NCI-H345 treated with DMSO at 0.1 percent for 48 hours (cell line): ENCODE measurements at regions not wholly inside any gene's neighbourhood (a gene's known extent, or its start where the extent isn't known, plus 50 kb on each side); places are given as distances from the start of the nearest gene placed in this dataset.
"Not testable (repeated sequence)": the region's sequence is repeated elsewhere in the genome, so short reads cannot be mapped to it uniquely, and the experiment has no call there.

Experiments
- DNase-seq: peaks from one replicate; lab custom pipeline; 2025; ENCODE audit not compliant: unreplicated experiment; lab: John Stamatoyannopoulos, UW

DNA sequence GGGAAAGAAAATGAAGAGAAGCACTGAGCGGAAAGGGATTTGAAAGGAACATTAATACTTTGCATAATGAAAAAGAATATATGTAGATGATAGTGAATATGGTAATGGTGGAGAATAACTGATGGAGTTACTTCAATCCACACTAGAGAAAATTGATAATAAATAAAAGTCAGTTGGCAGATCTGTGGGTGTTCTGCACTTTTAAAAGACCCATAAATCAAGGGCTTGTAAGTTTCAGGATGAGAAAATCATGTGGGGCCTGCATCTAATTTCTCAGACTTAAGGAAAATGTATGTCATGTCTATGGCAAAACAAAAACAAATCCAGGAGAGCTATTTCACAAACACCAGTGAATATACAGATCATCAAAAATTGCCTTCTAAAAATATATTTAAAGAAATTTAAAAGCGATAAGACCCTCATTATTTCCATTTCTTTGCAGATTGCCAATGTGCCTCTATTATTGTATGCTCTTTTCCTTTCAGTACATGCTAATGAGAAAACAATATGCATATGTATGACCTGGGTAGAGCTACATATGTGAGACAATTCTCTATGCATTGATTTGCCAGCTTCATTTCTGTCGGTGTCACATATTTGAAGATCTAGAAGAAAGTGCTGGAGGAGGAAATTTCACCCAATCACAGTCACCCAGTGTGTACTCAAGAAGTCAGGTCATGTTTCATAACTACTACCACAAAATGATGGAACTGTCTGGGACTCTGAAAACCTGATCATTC, 269.9 kb upstream of the PDZRN3 start:
- no peak for DNase-seq

DNA sequence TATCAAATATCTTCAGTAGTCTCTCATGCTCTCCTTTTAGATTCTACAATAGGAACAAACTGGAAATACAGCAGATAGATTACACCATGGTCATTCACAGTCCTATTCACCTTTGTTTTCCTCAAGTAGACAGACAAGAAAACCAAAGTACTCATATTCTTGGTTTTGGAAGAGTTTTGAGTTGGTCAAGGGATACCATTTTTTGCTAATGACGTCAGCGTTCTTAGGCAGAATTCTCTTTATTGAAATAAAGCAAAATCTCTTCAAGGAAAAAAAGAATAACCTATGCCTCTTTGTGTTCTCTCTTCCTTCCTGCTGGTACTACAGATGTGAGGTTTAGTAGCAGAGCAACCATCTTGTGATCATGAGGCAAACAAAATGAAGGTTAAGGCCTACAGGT, 268.3 kb upstream of the PDZRN3 start:
- DNase-seq = no peak

DNA sequence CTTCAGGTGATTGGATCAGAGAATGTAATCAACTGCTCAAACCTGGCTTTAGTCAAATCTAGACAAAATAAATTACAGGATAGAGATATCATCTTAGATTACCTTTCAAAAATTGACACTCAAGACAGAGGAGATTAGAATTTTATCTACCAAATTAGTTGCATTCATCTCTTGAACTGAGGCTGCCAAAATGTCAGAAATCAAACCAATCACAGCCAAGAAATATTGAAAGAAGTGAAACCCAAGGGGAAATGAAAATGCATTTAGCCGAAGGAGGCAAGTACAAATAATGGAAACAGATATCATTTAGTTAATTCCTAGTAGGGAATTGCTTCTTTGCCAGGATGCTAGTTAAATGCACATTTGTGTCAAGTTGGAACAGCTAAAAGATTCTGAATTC, 261.1 kb upstream of the PDZRN3 start:
- DNase-seq = no peak

DNA sequence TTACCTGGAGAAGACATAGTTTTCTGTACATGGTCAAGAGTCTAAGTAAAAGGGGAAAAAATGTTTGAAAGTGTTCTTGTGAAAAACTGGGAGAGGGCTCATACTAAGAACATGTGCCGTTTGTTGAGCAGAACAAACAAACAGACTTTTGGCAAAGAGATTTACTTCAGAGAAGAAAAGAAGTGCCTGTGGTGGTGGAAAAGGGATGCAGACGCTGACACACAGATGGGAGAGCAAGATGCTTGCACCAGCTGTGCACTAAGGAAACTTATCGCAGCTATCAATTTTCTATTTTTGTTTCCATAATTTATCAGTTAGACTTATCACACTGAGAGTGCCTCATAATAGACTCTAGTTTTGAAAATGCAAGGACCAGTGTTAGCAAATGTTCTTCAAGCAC, 259.6 kb upstream of the PDZRN3 start:
- DNase-seq = no peak

DNA sequence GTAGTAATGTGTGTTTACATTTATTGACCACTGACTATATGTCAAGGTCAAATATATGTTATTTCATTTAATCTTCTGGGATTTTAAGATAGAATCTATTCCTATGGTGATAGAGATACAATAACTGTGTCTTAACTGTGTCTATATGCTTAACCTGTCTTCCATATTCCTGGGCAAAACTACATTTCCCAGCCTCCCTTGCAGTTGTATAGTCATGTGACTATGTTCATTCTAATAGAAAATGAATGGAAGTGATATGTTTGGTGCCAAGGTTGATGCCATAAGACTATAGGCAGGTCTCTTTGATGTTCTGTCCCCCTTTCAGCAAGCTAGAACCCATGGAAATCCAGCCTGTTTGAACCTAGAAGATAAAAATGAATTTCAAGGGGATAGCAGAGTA, 258.8 kb upstream of the PDZRN3 start:
- no peak for DNase-seq

DNA sequence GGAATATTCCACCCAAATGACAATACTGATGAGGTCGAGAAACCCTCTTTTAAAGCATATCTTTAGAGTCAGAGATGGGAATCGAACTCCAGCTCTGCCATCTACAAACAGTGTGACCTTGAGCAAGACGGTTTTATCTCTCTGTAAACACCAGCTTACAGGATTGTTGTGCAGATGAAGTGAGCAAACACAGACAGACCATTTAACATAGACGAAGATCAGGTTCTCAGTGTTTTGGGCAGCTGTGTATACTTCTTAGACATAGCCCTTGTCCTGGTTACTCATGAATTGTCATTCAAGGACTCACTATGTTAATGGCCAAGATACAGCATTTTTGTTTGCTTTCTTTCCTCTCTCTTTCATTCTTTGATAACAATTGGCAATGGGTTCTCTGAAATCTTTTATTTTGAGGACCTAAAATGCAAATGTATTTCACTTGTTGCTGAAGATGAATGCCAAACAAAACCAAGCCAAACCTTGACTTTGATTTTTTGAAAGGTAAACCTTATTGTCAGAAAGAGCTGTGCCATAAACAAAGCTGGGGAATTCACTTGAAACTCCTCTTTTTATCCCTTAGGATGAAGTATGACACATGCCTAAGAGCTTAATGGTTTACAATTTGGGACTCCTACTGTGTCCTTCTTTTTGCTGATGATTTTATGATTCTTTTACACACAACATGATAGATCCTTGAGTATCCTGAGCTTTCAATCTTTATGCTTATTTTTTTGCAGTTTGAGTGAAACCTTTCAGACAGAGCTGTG, 250.0 kb upstream of the PDZRN3 start:
- peak; percentile 87 for DNase-seq

DNA sequence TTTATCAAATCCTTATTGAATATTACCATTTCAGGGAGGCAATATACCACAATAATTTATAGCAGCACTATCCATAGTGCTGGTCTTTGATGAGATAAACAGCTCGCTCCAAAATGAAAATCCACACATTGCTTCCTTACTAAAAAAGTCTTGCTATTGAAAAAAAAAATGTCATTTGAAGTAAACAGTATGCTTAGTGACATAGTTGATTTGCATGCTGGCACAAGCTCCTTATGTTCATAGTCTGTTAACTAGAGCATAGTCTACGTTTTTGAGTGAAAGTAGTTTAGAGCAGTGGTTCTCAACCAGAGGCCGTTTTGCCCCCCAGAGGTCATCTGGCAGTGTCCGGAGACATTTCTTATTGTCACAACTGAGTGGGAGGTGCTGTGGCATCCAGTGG, 249.4 kb upstream of the PDZRN3 start:
- no peak for DNase-seq

DNA sequence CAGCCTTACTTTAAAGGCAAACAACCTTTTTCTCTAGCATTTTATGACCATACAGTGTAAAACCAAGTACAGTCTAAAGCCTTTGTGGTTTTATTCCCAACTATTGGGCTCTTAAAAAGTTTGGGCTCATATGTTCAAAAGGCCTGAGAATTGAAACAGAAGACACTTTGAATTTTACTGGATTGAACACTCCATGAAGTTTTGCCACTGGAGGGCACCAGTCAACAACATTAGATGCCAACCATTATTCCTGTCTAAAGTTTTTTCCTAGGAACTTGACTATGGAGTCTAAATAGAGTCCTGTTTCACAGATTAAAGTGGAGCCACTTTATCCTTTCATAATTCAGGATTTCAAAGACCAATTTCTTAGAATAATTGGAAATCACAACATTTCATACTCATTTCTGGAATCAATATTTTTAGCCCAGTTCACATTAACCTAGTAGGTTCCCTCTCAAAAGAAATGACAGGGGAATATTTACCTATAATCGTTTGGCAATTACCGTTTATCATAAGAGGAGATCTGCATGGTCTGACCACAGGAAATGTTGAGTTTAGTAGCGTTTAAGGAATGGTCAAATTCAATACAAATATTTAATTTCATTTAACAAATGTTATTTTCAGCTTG, 244.1 kb upstream of the PDZRN3 start:
- peak; percentile 33 for DNase-seq

DNA sequence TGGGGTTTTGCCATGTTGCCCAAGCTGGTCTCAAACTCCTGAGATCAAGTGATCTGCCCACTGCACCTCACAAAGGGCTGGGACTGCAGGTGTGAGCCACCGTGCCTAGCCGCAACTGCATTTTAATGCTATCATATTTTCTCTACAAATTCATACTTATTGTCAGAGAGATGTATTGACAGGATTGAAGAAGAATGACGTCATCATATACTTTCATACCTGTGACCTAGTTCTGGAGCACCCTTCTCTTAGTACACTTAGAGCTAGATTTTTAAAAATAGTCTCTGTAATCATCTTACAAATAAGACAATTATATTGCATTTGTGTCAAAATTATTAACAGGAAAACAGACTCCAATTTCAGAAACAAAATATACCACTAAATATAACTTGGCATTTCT, 242.8 kb upstream of the PDZRN3 start:
- no peak for DNase-seq

DNA sequence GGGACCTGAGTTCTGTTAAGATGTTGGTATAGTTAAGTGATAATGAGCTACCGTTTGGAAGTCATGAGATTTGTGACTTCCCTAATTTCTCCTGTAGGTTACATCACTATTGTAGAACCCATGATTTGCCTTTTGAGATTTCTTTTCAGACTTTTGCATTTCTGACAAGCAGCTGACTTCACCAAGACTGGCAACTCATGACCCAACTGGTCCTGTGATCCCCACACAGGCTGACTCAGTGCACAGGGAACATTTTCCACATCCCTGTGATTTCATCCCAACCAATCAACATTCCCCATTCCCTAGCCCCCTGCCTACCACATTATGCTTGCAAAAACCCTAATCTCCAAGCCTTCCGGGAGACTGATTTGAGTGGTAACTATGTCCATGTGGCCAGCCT, 242.1 kb upstream of the PDZRN3 start:
- no peak for DNase-seq

DNA sequence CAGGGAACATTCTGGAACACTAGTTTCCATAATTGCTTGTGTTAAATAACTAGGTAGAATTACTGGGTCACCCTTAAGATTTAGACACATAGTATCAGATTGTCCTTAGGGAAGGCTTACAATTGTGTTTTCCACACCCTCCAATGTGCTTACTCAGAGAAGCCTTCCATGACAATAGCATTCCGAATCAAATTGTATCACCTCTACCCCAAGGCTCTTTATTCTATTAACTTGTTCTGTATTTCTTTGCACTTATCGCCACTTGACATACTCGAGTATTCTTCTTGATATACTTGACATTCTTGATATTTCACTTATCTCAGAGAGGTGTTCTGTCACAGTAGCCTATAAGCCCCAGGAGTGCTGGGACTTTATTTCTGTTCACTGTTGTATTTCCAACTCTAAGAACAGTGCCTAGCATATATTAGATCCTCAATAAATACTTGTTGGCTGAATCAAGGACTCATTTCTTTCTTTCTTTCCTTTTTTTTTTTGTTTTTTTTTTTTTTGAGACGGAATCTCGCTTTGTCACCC, 238.9 kb upstream of the PDZRN3 start:
- no peak for DNase-seq

DNA sequence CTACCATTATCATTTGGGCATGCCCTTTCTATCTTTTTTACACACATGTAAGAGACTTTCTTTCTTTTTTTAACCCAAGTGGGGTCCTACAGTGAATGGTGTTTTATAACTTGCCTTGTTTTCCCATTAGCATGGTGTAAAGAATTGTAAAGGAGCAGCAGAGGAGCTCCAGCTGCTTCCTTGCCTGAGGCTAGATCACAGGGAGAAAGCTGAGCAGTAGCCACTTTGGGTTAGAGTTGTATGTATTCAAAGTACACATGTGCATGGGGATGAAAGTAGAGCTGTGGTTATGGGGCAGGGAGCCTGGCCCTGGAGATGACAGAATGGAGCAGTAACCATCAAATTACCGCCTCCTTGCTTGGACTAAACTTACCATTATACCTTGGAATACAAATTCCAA, 231.1 kb upstream of the PDZRN3 start:
- no peak for DNase-seq

DNA sequence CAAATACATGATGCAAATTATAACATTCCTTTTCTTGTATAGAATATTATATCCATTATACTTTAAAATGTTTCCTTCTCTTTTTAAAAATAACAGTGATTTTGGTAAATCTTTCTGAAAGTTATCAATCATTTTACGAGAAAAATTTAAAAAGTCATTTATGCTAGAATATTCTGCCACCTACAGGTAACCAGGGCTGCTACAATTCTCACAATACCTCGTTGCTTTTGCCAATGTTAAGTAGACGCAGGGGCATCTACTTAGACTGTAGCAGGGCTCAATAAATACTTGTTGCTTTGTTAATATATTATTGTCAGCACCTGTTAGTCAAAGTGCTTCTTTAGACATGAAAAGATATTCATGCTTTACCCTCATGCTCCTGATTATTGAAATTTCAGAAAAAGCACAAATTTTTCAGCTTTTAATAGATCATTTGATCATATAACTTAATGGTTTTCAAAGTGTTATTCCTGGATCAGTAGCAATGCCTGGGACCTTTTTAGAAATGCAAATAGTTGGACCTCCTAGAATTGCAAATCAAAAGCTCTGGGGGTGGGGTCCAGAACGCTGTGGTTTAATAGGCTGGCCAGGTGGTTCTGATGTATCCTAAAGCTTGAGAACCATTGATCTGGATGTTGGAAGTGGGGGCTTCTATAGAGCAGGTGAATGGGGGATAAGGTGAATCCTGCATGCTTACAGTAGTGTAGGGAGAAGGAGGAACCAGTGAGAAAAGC, 223.6 kb upstream of the PDZRN3 start:
- DNase-seq = no peak

DNA sequence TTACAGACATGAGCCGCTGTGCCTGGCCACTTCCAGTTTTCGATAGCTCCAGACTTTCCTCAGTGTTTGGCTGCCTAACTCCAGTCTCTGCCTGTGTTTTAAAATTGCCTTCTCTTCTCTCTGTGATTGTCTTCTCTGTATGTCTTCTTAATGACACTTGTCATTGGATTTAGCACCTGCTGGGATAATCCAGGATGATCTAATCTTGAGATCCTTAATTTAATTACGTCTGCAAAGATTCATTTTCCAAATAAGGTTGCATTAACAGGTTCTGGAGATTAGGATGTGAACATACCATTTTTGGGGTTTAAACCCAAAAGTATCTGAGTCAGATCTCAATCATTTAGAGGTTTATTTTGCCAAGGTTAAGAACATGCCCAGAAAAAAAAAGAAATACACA, 222.2 kb upstream of the PDZRN3 start:
- DNase-seq = no peak

DNA sequence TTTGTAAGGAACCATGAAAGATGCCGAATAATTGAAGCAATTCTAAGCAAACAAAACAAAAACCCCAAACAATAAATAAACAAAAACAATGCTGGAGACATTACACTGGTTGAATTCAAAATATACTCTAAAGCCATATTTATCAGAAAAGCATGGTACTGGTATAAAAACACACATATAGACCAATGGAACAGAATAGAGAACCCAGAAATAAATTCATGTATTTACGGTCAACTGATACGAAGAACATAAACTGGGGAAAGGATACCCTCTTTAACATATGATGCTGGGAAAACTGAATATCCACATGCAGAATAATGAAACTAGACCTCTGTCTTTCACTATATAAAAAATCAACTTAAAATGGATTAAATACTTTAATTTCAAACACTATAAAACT, 214.3 kb upstream of the PDZRN3 start:
- no peak for DNase-seq

DNA sequence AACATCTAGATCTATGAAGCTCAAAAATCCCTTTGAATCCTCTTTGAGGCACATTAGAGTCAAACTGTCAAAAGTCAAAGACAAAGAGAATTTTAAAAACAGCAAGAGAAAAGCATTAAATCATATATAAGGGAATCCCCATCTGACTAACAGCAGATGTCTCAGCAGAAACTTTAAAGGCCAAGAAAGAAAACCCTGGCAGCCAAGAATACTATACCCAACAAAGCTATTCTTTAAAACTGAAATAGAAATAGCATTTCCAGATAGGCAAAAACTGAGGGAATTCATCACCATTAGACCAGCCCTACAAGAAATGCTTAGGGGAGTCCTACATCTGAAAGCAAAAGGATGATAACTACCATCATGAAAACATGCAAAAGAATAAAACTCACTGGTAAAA, 211.2 kb upstream of the PDZRN3 start:
- DNase-seq = no peak

DNA sequence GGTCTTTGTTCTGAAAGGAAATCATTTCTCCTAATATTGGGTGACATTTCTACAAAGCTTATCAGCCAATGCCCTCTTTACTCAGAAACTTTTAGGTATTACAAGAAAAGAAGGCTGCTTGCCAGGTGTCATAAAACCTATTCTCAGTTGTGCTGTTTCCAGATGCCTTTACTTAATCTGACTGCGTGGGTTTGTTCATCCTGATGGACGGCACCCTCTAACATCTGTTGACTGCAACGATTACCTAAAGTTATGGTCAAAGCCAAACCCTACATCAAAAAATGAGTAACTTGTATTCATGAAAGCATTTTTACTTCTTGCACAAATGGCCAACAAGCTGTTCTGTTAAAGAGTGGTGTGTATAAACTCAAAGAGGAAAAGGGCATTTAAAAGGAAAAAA, 207.7 kb upstream of the PDZRN3 start:
- DNase-seq = no peak

DNA sequence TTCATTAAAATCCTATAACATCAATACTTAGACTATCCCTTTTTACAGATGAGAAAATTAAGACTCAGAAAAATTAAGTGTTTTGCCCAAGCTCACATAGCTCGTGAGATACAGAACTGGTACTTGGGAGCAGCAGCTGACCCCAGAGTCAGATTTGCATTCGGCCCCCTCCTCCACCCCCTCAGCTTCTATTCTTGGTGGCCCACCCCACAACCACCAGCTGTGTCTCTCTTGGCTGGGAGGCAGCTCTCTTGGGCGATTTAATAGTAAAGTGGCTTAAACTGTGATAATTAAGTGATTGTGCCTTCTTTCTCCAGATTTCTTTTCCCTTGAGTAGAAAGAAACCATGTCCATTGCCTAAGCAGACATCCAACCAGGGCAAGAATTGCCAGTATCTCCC, 203.6 kb upstream of the PDZRN3 start:
- no peak for DNase-seq

DNA sequence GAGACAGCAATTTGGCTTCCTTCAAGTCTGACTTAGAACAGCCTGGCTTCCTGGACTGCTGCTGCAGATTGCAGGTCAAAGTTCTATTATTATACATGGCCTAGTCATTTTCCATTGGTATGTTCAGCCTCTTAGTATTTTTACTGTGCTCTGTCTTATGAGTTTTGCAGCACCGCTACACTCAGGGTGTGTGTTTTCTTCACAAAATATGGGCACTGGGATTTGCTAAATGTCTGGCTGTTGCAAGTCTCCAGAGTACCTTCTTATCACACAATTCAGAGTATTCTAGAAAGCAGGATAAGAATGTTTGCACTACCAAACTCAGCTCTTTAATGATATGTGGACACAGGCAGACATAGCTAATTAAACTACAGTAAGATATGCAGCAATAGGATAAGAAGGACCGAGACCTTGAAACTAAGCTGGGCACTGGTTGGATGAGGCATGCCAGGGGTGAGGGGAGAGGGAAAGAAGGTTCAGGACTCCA, 203.0 kb upstream of the PDZRN3 start:
- no peak for DNase-seq

DNA sequence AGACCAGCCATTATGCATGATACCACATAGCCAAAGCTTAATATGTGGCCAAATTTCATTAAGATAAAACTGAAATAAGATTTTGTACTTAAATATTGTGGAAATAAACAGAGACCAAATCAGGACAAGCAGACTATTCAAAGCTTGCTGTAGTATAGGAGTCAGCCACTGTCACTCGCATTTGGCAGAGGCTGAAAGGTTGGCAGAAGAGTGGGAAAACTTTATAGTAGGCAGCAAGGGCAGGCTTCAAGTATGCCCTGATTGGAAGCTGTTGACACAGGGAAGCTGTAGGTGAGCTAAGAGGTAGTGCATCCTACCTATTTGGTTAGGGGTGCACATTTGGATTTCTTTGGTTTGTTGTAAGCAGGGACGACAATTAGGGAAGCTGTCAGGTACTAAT, 202.5 kb upstream of the PDZRN3 start:
- DNase-seq = no peak

DNA sequence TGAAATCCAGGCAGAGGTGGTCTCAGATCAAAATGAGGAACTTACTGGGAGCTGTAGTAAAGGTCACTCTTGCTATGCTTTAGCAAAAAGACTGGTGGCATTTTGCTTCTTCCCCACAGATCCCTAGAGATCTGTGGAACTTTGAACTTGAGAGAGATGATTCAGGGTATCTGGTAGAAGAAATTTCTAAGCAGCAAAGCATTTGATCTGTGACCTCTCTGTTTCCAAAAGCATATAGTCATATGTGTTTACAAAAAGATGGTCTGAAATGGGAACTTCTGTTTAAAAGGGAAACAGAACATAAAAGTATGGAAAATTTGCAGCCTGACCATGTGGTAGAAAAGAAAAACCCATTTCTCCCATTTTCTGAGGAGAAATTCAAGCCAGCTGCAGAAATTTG, 196.2 kb upstream of the PDZRN3 start:
- DNase-seq = not testable (repeated sequence)
